Prostate gland (tissue), 2 donors: ENCODE measurements at regions not wholly inside any gene's neighbourhood (a gene's known extent, or its start where the extent isn't known, plus 50 kb on each side); places are given as distances from the start of the nearest gene placed in this dataset.

Source experiments
- CTCF ChIP-seq, 4 experiments: fragments of 200-600 bp in 2 of 4; fragments of 450-650 bp in 2 of 4; sonication (generic) in 2 of 4; IDR thresholded peaks; 1 replicate in 3 of 4; 2 replicates in 1 of 4; pipeline ENCODE4 v1.5.1; 2016 to 2019; ENCODE audit warnings: antibody characterized with exemption in 4 of 4, mild to moderate bottlenecking in 2 of 4, moderate library complexity in 2 of 4
- POLR2A ChIP-seq: fragments of 450-650 bp; IDR thresholded peaks from one replicate; pipeline ENCODE4 v1.6.1; 2016; ENCODE audit warnings: antibody characterized with exemption, mild to moderate bottlenecking
- POLR2AphosphoS5 ChIP-seq: sonication (generic); formaldehyde crosslinking; IDR thresholded peaks from one replicate; pipeline ENCODE4 v1.6.1; 2017; ENCODE audit warnings: antibody characterized with exemption

- TF ChIP-seq POLR2A (no peak), CTCF (IDR thresholded peaks at IDR 0.05) (no peak), POLR2AphosphoS5 (peak; percentile 36)
These were observed 169.3 kb upstream of the ZNF337 start for GRCh38 chr20:25865715-25866656.
